HG03159 (cell line): ENCODE measurements at regions not wholly inside any gene's neighbourhood (a gene's known extent, or its start where the extent isn't known, plus 50 kb on each side); places are given as distances from the start of the nearest gene placed in this dataset.
"Not testable (repeated sequence)": the region's sequence is repeated elsewhere in the genome, so short reads cannot be mapped to it uniquely, and the experiment has no call there.

Experiments used
- ATAC-seq: cut with Tn5 transposase; IDR thresholded peaks from one replicate; pipeline ENCODE4 v1.9.1; 2021; ENCODE audit warnings: mild to moderate bottlenecking, moderate library complexity; ENCODE audit not compliant: unreplicated experiment

DNA sequence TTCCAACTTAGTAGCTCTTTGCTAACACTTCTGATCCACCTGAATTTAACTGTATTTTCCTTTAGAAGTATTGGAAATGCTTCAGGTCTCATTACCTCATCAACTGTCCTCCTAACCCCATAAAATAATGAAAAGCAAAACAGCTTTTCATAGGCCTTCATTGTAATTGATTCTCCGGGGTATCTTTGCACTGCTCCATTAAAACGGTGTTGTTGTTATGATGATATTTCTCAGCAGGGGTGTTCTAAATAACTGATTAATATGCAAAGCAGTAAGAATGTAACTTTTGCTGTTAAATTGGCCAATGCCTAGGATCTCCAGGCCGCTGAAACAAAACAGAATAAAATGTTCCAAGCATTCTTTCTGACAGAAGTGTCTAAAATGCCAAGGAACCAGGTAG lies 1983.2 kb downstream of the EFNA5 start:
- ATAC-seq, result no peak

DNA sequence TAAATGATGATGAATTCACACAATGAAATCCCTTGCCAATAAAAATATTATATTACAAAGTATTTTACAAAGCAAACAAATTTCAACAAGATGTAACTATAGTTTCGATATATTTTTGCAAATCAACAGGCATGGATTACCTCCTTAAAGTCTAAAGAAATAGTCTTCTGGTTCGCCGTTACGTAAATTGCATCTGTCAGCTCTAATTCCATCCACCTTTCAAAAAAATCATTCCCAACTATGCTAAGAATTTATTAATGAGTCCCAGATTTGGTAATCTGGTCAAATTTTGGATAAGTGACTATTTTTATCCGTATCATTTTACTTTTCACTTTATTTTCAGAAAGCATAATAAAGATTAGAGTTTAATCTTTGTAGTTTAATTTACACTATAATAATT lies 1984.9 kb downstream of the EFNA5 start:
- no peak for ATAC-seq

DNA sequence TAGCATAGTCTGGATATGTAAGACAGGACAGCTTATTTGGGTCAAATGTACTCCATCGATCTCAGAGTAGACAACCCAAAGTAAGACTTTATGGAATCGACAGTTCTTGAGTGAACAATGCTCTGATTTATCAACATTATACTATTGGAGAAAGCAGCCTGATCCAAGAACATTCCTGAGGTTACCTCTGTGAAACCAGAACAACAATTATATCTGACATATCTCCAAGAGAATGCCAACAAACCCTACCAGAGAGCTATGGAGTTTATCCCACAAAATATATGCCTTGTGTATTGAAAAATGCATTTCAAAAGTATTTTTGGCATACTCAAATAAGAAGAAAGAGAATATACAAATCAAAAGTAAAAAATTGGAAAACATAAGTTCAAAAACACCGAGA lies 1985.9 kb downstream of the EFNA5 start:
- ATAC-seq, result no peak

DNA sequence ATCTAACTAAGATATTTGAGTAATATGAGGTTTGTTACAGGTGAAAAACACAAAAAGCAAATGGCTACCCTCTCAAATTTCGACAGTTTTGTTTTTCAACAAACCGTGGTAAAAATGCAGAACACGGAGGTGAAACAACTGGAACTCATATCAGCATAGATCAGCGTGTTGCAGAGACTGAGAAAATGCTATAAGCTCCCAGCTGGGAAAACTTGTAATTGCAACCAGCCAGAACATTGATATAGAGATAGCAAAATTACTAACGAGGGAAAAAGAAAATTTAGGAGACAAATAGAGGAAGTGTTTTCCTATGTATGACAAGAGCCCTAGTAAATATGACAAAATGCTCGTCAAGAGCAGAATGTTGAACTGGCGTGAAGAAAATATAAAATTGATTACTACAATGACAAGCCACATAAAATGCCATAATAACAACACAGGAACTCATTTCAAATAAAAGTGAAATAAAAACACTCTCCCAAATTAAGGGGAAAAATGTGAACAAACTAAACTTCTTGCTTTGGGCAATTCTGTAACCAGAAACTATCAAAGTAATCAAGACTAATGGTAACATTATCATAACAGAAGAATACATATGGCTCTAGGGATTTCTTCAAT lies 1989.8 kb downstream of the EFNA5 start:
- no peak for ATAC-seq

DNA sequence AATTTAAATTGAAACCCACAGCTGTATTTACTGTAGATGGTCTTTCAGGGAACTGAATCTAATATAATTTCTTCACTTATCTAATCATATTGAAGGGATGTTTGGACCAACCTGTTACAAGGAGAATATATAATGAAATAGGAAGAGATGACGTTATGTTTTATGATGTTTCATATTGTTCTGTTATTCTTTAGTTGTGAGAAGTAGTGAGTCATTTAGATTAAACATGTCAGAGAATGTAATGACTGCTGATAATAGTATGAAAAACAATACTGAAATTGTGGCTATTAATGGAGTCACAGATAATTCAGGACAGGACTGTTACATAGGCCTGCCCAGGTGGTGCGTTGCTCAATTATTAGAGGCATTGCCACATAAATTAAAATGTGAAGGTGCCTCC lies 1993.4 kb downstream of the EFNA5 start:
- no peak for ATAC-seq

DNA sequence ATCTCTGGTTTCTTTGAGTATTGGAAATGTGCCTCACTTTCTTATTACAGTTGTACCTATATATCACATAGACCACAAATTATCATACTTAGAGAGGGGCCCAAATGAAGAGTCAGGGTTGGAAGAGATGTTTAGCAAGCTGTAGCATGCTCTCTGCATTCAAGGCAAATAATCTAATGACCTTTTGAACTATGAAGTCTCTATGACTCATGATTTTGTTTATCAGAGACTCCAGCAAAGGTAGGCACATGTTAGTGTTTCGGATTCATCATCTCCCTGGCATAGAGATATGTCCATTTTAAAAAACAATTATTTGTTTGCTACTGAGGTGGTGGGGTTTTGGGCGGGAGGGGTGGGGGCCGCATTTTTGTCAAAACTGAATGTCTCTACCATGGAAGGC lies 2000.1 kb downstream of the EFNA5 start:
- no peak for ATAC-seq

DNA sequence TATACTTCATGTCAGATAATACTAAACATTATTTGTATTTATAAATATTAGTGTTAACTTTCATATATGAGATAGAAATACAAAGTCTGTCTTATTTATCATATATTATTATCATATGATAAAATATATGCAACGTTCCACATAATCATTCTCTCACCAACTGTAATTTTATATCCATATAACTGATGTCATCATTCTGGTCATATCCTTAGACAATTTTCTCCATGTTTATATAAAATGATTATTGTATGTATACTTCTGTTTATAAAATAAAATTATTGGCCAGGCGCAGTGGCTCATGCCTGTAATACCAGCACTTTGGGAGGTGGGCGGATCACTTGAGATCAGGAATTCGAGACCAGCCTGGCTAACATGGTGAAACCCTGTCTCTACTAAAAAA lies 2007.1 kb downstream of the EFNA5 start:
- no peak for ATAC-seq

DNA sequence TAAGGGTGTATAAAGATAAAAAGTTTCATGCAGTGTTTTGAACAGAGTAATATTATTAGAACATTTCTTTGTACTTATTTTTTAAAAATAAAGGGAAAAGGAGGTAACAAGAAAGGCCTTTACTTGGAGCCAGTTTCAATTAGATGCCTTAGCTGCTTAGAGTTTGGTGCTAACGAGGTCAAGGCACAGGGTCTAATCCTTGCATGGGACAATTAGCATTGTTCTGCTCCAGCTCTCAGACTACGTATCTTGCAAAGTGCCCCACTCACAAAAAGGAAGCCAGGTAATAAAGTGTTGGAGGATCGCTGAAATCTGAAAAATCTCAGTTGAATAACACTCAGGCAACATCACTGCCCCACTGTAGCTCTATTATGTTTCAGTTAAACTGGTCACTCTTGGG lies 2011.3 kb downstream of the EFNA5 start:
- no peak for ATAC-seq

DNA sequence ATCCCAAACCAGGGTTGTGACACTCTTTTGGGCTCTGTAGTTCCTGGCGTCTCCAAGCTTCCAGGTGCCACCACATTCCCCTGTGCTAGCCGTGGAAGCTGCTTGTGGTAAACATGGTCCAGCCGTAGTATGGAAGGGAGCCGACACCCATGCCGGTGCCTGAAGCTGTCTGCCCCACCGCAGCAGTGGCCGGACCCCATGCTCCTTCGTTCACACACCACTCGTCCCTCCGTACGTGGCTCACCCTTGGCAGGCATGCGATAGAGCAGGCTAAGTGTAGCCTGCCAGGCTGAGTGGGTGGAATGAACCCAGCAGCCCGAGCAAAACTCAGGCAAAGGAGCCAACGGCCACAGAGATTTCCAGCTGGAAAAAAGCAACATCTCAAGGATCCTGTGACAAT lies 2030.4 kb downstream of the EFNA5 start:
- ATAC-seq, result no peak

DNA sequence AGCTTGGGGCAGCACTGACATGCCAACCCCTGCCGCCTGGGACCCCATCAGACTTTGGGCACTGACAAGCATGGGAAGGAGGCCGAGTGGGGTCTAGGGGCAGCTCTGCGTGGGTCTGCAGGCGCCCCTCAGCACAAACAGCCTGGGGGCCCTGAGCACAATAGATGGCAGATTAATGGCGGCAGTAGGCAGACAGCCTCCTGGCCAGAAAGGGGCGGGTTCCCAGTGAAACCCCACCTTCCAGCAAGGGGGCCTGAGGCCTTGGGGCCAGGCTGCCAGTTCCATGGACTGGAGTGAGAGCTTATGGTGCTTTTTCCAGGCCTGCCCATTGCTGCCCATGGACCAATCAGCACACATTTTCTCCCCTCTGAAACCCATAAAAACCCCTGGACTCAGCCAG lies 2031.2 kb downstream of the EFNA5 start:
- ATAC-seq, result no peak

DNA sequence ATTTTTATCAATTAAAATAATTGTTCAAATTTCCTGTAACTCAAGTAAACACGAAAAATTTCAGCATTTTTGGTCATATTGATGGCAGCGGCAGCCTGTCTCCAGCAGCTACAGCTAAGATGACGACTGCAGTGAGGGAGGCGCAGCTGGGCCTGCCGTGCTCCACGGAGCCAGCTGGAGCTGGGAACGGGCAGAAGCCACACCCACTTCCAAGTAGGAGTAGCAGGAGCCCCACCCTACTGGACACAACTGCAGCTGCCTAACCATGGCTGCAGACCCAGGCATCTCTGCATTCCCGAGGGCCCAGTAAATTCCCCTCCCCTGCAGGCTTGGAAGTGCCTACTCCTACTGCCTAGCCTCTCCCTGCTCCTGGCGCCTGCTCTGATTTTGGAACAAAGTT lies 2031.7 kb downstream of the EFNA5 start:
- ATAC-seq, result no peak

DNA sequence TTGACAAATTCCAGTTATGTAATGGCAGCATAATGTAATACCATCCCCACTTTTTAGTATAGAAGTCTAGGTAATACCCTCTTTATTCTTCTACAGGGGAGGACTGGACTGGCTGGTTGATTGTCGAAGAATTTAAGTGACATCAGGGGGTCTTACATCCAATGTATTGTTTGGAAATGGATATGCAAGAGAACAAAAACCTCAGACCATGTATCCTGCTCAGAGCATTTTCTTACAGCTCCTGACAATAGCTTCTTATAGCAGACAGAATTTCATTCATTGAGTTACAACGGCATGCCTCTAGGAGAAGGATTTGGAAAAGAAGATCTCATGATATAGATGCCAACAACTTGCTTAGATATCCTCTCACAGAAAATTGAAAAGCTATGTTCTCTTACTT lies 2032.3 kb downstream of the EFNA5 start:
- ATAC-seq, result no peak

DNA sequence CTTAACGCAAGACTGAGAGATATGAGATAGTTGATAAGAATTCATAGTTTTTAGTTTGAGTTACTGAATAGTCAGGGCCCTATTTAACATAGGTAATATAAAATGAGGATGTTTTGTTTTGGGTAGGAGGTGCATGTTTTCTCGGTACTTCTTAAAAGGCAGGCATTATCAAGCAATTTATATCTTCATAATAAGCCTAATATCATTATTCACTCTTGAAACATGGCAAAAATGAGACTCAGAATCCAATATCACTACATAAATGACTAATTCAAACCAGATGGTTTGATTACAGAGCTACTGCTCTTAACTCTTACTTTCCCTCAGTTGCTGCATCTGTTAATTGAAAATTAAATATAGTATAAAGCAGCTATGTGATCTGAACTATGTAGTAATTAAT lies 2038.7 kb downstream of the EFNA5 start:
- ATAC-seq, result no peak

DNA sequence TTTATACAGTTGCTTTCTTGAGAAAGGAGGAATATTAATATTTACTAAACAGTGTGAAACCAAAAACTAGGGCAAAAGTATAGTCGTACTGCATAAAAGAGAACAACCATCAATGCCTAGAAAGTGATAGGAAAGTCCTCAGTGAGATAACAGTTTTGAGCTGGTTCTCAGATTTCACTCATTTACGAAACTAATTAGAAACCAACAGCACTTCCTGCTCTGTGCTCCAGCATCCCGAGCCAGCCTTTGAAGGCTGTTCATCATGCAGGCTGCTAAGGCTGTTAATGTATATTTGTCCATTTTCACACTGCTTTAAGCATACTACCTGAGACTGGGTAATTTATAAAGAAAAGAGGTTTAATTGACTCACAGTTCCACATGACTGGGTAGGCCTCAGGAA lies 2039.9 kb downstream of the EFNA5 start:
- no peak for ATAC-seq

DNA sequence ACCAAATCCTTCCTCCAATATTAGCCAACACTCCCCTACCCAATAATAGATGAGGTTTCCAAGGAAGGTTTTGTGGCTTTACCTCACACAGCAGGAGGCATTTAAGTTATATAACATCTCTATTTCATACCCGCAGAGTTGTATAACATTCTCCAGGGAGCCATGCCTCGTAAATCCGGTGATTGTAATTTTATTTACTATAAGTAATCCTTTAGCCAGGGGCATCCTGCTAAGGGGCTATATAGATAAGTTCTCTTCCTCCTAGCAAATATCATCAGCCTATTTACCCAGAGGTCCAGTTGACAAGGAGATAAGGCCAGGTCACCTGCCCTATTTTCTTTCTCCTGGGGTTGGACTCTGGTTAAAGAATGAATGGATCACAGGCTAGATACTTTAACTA lies 2051.0 kb downstream of the EFNA5 start:
- no peak for ATAC-seq

DNA sequence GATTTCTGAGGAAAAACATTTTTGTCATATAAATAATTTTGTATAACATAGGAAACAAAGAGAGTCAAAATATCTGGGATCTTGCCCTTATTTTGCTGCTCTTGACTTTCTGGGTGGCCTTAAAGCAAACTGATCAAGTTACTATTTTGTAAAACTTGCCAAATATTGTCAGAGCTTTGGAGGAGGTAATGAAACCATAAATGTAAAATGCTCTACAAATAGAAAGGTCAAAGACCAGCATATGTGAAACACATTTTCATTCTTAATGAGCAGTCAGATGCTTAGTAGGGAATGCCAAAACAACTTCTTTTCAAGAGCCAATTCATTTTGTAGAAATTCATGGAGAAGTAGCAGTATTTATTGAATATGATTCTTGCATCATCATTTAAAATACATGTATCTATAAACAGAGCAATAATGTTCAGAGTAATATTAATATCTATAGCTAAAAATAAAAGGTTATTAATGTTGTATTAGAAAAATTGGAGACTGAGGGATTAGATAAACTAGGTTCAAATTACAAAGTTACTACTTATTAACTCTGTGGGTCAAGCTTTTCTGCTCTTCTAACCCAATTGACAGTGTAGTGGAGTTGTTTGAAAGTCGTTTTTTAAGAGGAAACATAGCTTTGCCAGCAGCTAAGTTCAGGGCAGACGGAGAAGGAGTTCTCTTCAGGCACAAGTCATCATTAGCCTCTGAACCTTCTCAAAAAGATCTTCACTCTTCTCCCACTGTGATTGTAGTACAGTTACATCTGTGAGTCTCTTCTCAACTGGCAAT lies 2053.1 kb downstream of the EFNA5 start:
- no peak for ATAC-seq

DNA sequence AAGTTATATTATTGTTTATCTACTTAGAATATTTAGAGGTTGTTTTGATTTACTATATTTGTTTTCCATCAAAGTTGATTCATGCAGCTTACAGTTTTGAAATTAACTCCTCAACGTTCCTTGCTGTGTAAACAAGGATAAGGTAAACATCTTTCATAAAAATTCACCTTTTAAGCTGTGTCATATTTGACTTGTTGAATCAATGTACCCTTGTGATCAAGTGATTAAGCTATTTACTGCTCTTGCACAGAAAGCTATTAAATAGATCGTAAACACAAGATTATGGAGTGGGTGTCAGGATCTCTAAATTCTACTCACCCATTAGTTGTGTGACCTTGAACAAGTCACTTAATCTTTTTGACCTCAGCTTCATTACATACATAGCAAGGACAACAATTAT lies 2054.0 kb upstream of the NUDT12 start:
- no peak for ATAC-seq

DNA sequence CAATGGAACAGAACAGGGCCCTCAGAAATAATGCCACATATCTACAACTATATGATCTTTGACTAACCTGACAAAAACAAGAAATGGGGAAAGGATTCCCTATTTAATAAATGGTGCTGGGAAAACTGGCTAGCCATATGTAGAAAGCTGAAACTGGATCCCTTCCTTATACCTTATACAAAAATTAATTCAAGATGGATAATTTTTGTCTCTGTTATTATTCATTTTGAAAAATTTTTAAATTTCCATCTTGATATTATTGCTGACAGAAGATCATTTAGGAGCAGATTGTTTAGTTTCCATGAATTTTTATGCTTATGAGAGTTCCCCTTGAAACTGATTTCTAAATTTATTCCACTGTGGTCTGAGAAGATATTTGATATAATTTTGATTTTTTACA lies 2039.8 kb upstream of the NUDT12 start:
- ATAC-seq, result not testable (repeated sequence)

DNA sequence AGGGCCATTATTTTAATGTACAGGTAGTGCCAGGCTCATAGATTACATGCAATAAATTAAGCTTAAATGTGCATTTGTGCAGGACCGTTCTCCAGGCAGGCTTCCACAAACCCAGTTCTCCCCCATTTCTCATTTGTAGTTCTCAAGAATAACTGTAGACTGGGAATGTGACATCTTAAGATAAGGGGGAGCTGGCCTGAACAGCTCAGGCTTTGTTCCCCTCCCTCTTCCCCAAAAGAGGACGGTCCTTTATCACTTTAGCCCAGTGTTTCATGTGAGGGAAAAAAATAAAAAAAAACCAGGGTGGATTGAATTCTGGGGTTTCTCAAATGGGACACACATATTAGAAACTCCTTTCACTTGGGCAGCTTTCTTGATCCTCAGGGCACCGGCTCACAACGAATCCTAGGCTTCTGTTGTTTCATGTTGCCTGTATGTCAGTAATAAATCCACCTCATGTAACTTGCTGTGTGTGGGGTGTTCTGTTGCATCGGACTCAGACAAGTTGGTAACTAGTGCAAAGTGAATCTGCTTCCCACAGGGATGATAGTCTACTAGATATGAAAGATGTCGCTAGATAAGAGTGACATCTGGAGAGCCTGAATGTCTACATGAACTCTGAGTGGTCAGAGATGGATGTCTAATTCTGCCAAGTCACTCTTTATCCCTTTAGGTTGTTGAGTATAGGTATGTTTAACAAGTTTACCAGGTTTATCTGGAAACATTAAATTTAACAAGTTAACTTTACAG lies 2030.6 kb upstream of the NUDT12 start:
- ATAC-seq, result no peak

DNA sequence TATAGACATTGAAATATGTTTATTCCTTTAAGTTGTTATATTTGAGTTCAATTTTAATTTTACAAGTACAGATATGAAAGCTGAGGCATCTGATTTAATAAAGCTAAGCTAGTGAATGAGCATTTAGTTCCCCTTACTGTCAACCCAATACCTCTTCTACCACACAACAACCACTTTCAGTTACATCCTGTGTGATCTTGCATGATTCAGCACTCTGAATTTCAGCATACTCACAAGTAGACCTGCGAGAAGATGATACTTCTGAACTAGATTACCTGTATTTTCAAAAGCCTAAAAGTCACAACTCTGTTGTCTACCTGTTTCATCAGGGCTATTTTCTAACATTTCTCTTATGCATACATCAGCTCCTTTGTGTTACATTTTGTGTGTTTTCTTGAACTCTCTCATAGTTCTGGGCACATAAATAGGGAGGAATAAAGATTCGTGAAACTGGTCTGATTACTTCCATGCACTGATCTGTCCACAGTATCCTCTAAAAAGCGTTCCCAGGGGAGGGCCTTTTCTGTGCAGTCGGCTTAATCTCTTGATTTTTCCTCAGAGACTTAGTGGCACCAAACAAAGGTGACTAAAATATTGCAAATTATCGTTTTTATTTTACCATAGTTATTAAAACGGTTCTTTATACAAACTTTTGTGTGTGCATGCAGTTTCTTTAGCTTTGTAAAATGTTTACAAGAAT lies 2025.5 kb upstream of the NUDT12 start:
- no peak for ATAC-seq

DNA sequence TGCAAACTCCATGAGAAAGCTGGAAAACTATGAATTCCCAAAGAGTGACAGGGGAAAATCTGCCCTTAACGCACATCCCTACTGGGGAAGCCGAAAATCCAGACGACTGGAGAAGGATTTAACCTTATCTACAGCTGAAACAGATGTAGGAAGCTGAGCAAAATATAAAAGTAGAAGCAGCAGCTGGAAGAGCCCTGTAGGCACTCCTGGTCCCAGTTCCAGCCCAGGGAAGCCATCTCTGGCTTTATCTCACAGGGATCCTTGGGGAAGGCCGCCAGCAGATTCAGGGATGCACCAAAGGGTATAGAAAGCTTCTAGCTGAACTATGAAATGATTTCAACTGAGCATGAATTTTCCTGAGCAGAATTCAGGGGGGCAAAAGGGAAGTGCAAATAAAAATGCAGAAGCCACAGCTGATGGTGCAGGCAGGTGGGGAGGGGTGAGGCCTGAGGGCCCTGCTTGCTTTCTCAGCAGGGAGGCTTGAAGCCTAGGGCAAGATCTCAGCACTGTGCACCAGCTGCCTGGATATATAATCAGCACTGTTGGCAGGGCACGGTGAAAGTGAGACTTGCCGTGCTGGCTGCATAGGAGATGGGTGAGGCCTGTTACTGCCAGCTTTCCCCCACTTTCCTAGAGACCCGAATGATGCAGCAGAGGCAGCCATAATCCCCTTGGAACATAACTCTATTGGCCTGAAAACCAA lies 2019.5 kb upstream of the NUDT12 start:
- no peak for ATAC-seq
